DND-41 (cell line): ENCODE measurements at regions not wholly inside any gene's neighbourhood (a gene's known extent, or its start where the extent isn't known, plus 50 kb on each side); places are given as distances from the start of the nearest gene placed in this dataset.

Experiments used
- EZH2 ChIP-seq: IDR thresholded peaks from 3 replicates; pipeline ENCODE4 v1.6.1; 2012; ENCODE audit warnings: borderline replicate concordance, low read depth, mild to moderate bottlenecking, moderate library complexity, low read length, inconsistent platforms; ENCODE audit not compliant: severe bottlenecking
- TF ChIP-seq, protein P1 (sequence below): IDR thresholded peaks from 2 replicates; pipeline ENCODE4 v1.5.1; 2012; ENCODE audit warnings: borderline replicate concordance, low read length, moderate library complexity, mild to moderate bottlenecking; ENCODE audit not compliant: poor library complexity, severe bottlenecking; ENCODE audit errors: extremely low read depth

GRCh38 chr9:120100595-120100994, 479.4 kb downstream of the CDK5RAP2 start:
- TF ChIP-seq, protein P1, sequence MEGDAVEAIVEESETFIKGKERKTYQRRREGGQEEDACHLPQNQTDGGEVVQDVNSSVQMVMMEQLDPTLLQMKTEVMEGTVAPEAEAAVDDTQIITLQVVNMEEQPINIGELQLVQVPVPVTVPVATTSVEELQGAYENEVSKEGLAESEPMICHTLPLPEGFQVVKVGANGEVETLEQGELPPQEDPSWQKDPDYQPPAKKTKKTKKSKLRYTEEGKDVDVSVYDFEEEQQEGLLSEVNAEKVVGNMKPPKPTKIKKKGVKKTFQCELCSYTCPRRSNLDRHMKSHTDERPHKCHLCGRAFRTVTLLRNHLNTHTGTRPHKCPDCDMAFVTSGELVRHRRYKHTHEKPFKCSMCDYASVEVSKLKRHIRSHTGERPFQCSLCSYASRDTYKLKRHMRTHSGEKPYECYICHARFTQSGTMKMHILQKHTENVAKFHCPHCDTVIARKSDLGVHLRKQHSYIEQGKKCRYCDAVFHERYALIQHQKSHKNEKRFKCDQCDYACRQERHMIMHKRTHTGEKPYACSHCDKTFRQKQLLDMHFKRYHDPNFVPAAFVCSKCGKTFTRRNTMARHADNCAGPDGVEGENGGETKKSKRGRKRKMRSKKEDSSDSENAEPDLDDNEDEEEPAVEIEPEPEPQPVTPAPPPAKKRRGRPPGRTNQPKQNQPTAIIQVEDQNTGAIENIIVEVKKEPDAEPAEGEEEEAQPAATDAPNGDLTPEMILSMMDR, result no peak
- no peak for TF ChIP-seq EZH2
